ENCODE measurements at regions not wholly inside any gene's neighbourhood (a gene's known extent, or its start where the extent isn't known, plus 50 kb on each side); places are given as distances from the start of the nearest gene placed in this dataset.
"Not testable (repeated sequence)": the region's sequence is repeated elsewhere in the genome, so short reads cannot be mapped to it uniquely, and the experiment has no call there.

- DNase-seq = no peak
Observed at GRCh38 chr15:95635666-95636065, 694.8 kb upstream of the NR2F2 start.

GRCh38 chr15:95636107-95636506 is 694.4 kb upstream of the NR2F2 start:
- no peak for DNase-seq

GRCh38 chr15:95637234-95637633 is 693.3 kb upstream of the NR2F2 start:
- not testable (repeated sequence) for DNase-seq

GRCh38 chr15:95639208-95639607 is 691.3 kb upstream of the NR2F2 start:
- no peak for DNase-seq

- no peak for DNase-seq
Observed at GRCh38 chr15:95644100-95644875, 686.2 kb upstream of the NR2F2 start.

GRCh38 chr15:95645791-95646338 is 684.6 kb upstream of the NR2F2 start:
- no peak for DNase-seq

- DNase-seq = no peak
Observed at GRCh38 chr15:95646484-95647273, 683.8 kb upstream of the NR2F2 start.

- DNase-seq = no peak
Observed at GRCh38 chr15:95647531-95648277, 682.8 kb upstream of the NR2F2 start.

- DNase-seq = no peak
Observed at GRCh38 chr15:95653361-95653805, 677.1 kb upstream of the NR2F2 start.

GRCh38 chr15:95655089-95655607 is 675.4 kb upstream of the NR2F2 start:
- DNase-seq = no peak

- DNase-seq = no peak
Observed at GRCh38 chr15:95656595-95656994, 673.9 kb upstream of the NR2F2 start.

- DNase-seq = no peak
Observed at GRCh38 chr15:95658799-95659198, 671.7 kb upstream of the NR2F2 start.

GRCh38 chr15:95659656-95660055 is 670.8 kb upstream of the NR2F2 start:
- DNase-seq = no peak

GRCh38 chr15:95662638-95663037 is 667.9 kb upstream of the NR2F2 start:
- no peak for DNase-seq

- DNase-seq = no peak
Observed at GRCh38 chr15:95663156-95664100, 667.1 kb upstream of the NR2F2 start.

GRCh38 chr15:95664450-95664849 is 666.0 kb upstream of the NR2F2 start:
- DNase-seq = no peak

GRCh38 chr15:95669146-95669922 is 661.2 kb upstream of the NR2F2 start:
- no peak for DNase-seq

- no peak for DNase-seq
Observed at GRCh38 chr15:95674031-95674430, 656.5 kb upstream of the NR2F2 start.

GRCh38 chr15:95676500-95676899 is 654.0 kb upstream of the NR2F2 start:
- DNase-seq = no peak

- DNase-seq = no peak
Observed at GRCh38 chr15:95679847-95680582, 650.5 kb upstream of the NR2F2 start.
